Spleen (tissue), 11 donors: ENCODE measurements at regions not wholly inside any gene's neighbourhood (a gene's known extent, or its start where the extent isn't known, plus 50 kb on each side); places are given as distances from the start of the nearest gene placed in this dataset.

ENCODE experiments used
- DNase-seq: peaks from one replicate; pipeline ENCODE4 v3.0.0-alpha.2; 2020
- H3K27ac ChIP-seq, 8 donors: fragments of 200-600 bp; sonication (generic) in 7 of 8; 1 replicate in 4 of 8; 2 replicates in 4 of 8; pipeline versions ENCODE4 v1.5.0 to v1.8.0; 2016 to 2021; ENCODE audit warnings: inconsistent platforms in 4 of 8, mild to moderate bottlenecking in 4 of 8, moderate library complexity in 1 of 8
- H3K27me3 ChIP-seq, 7 donors: fragments of 200-600 bp; sonication (generic) in 6 of 7; replicated peaks in 1 of 7; 1 replicate in 4 of 7; 2 replicates in 3 of 7; pipeline versions ENCODE4 v1.5.0 to v1.8.0; 2016 to 2021; ENCODE audit warnings: inconsistent platforms in 3 of 7, mild to moderate bottlenecking in 1 of 7
- H3K36me3 ChIP-seq, 6 donors: fragments of 200-600 bp; sonication (generic) in 5 of 6; 1 replicate in 4 of 6; 2 replicates in 2 of 6; pipeline versions ENCODE4 v1.5.0 to v1.8.0; 2016 to 2021; ENCODE audit warnings: inconsistent platforms in 2 of 6
- H3K4me1 ChIP-seq, 6 donors: fragments of 200-600 bp; sonication (generic) in 5 of 6; 1 replicate in 3 of 6; 2 replicates in 3 of 6; pipeline versions ENCODE4 v1.5.0 to v1.8.0; 2016 to 2021; ENCODE audit warnings: inconsistent platforms in 3 of 6
- H3K4me3 ChIP-seq, 8 donors: fragments of 200-600 bp; sonication (generic) in 7 of 8; 1 replicate in 4 of 8; 2 replicates in 4 of 8; pipeline versions ENCODE4 v1.5.0 to v1.8.0; 2016 to 2021; ENCODE audit warnings: inconsistent platforms in 4 of 8, mild to moderate bottlenecking in 4 of 8, moderate library complexity in 2 of 8
- H3K9me3 ChIP-seq, 8 donors: fragments of 200-600 bp; sonication (generic) in 7 of 8; 1 replicate in 4 of 8; 2 replicates in 4 of 8; pipeline versions ENCODE4 v1.5.0 to v1.8.0; 2016 to 2021; ENCODE audit warnings: inconsistent platforms in 4 of 8
- CTCF ChIP-seq, 11 experiments: fragments of 200-600 bp in 7 of 11; fragments of 450-650 bp in 4 of 11; sonication (generic) in 4 of 11; IDR thresholded peaks in 8 of 11; conservative IDR thresholded peaks in 3 of 11; 1 replicate in 7 of 11; 2 replicates in 4 of 11; pipeline versions ENCODE4 v1.4.0 to v1.8.0; 2016 to 2021; ENCODE audit warnings: antibody characterized with exemption in 11 of 11, inconsistent platforms in 4 of 11, mild to moderate bottlenecking in 1 of 11
- POLR2A ChIP-seq, 3 donors: fragments of 450-650 bp; IDR thresholded peaks; one replicate each; pipeline ENCODE4 v1.5.1; 2017; ENCODE audit warnings: antibody characterized with exemption in 3 of 3, mild to moderate bottlenecking in 1 of 3
- POLR2AphosphoS5 ChIP-seq, 3 donors: sonication (generic); formaldehyde crosslinking; IDR thresholded peaks; one replicate each; pipeline ENCODE4 v1.5.1; 2017; ENCODE audit warnings: antibody characterized with exemption in 3 of 3
- WGBS, 5 donors: extraction: QIAGEN DNeasy Blood & Tissue Kit in 3 of 5; methylation state at CpG; one replicate each; pipeline versions ENCODE4 v1.1.5 to v1.1.7; 2013 to 2018; 5-methylcytosine and 5-hydroxymethylcytosine counted together
- intact Hi-C: fragments of 100-400 bp; cut with DNase I; formaldehyde crosslinking; loops from one replicate; pipeline ENCODE4 v1.15.0; 2023; ENCODE audit warnings: low total_unique reads
- donor health status: healthy with polysubstance abuse.
- donor health status: DM: no; HTN: no; CAD: no; lungs with moderate emphysema.
- donor health status: DM: no; HTN: no; CAD: no.
- donor health status: Bipolar disorder and iron deficiency.
- donor health status: healthy.
- donor health status: DM: no; HTN: no; CAD: no.
- donor health status: DM: yes; HTN: yes; CAD: no.

GRCh38 chr11:80196041-80196440 is 755.2 kb upstream of the TENM4 start:
- intact Hi-C loops = no loop called here
- no peak for TF ChIP-seq POLR2AphosphoS5 (IDR thresholded peaks at IDR 0.05)
- no peak for TF ChIP-seq POLR2A (IDR thresholded peaks at IDR 0.05)
- TF ChIP-seq CTCF (IDR thresholded peaks at IDR 0.05 in 8 of 11, conservative IDR thresholded peaks at IDR 0.05 in 3 of 11) = no peak

GRCh38 chr11:80194625-80195024 is 753.8 kb upstream of the TENM4 start:
- H3K27me3 ChIP-seq = no peaks in the 10 kb centered on the region
- no peak overlapping the region for H3K27ac ChIP-seq
- H3K4me1 ChIP-seq = no peaks in the 10 kb centered on the region
- 50 to 66% (median 53%) methylated on average over 1 of the region's 1 CpG for WGBS, 5 donors
- H3K4me3 ChIP-seq = no peak overlapping the region
- no peak for DNase-seq
- TF ChIP-seq POLR2A (IDR thresholded peaks at IDR 0.05) (no peak), CTCF (IDR thresholded peaks at IDR 0.05 in 8 of 11, conservative IDR thresholded peaks at IDR 0.05 in 3 of 11) (no peak), POLR2AphosphoS5 (IDR thresholded peaks at IDR 0.05) (no peak)
- no peaks in the 10 kb centered on the region for H3K36me3 ChIP-seq
- intact Hi-C loops = no loop called here
- no peaks in the 10 kb centered on the region for H3K9me3 ChIP-seq

More at GRCh38 chr11:80196041-80196440, 755.2 kb upstream of the TENM4 start:
- no peak overlapping the region for H3K4me3 ChIP-seq
- no peaks in the 10 kb centered on the region for H3K36me3 ChIP-seq
- no peak overlapping the region for H3K27ac ChIP-seq
- DNase-seq = no peak
- no peaks in the 10 kb centered on the region for H3K27me3 ChIP-seq
- H3K4me1 ChIP-seq = no peaks in the 10 kb centered on the region
- H3K9me3 ChIP-seq = no peaks in the 10 kb centered on the region

GRCh38 chr11:80194016-80194415 is 753.2 kb upstream of the TENM4 start:
- Histone ChIP-seq H3K36me3 (no peaks in the 10 kb centered on the region), H3K4me1 (no peaks in the 10 kb centered on the region), H3K27me3 (no peaks in the 10 kb centered on the region), H3K4me3 (no peak overlapping the region), H3K9me3 (no peaks in the 10 kb centered on the region), H3K27ac (no peak overlapping the region)
- WGBS, 5 donors = 56 to 88% (median 67%) methylated on average over 1 of the region's 1 CpG
- no peak for DNase-seq
- intact Hi-C loops = no loop called here
- TF ChIP-seq POLR2AphosphoS5 (IDR thresholded peaks at IDR 0.05) (no peak), CTCF (IDR thresholded peaks at IDR 0.05 in 8 of 11, conservative IDR thresholded peaks at IDR 0.05 in 3 of 11) (no peak), POLR2A (IDR thresholded peaks at IDR 0.05) (no peak)

GRCh38 chr11:80188076-80188627 is 747.3 kb upstream of the TENM4 start:
- TF ChIP-seq POLR2A (IDR thresholded peaks at IDR 0.05) (no peak), CTCF (IDR thresholded peaks at IDR 0.05 in 8 of 11, conservative IDR thresholded peaks at IDR 0.05 in 3 of 11) (no peak), POLR2AphosphoS5 (IDR thresholded peaks at IDR 0.05) (no peak)
- Histone ChIP-seq H3K27ac (no peak overlapping the region), H3K9me3 (no peaks in the 10 kb centered on the region), H3K4me3 (no peak overlapping the region), H3K36me3 (no peaks in the 10 kb centered on the region), H3K27me3 (no peaks in the 10 kb centered on the region), H3K4me1 (no peaks in the 10 kb centered on the region)
- intact Hi-C loops = no loop called here
- no peak for DNase-seq
- WGBS, 5 donors = 56 to 78% (median 72%) methylated on average over 2 of the region's 2 CpGs
